GM13976 (cell line): ENCODE measurements at regions not wholly inside any gene's neighbourhood (a gene's known extent, or its start where the extent isn't known, plus 50 kb on each side); places are given as distances from the start of the nearest gene placed in this dataset.
"Not testable (repeated sequence)": the region's sequence is repeated elsewhere in the genome, so short reads cannot be mapped to it uniquely, and the experiment has no call there.

Experiments
- DNase-seq: peaks from one replicate; pipeline ENCODE4 v3.0.0; 2012; ENCODE audit warnings: low spot score
- in situ Hi-C: fragments of 300-500 bp; cut with MboI; formaldehyde crosslinking; loops from one replicate; pipeline ENCODE4 v1.12.0; 2022; ENCODE audit warnings: low sequenced_read_pairs, mixed read lengths, inconsistent platforms; ENCODE audit not compliant: unreplicated experiment
- TF ChIP-seq, protein P1 (sequence below): IDR thresholded peaks from 2 replicates; pipeline ENCODE4 v1.5.1; 2012; ENCODE audit warnings: borderline replicate concordance, mild to moderate bottlenecking; ENCODE audit not compliant: insufficient read depth; ENCODE audit errors: extremely low read depth, missing control alignments, control extremely low read depth

GRCh38 chrX:25112156-25112555 lies 96.4 kb upstream of the ARX start:
- TF ChIP-seq, protein P1, sequence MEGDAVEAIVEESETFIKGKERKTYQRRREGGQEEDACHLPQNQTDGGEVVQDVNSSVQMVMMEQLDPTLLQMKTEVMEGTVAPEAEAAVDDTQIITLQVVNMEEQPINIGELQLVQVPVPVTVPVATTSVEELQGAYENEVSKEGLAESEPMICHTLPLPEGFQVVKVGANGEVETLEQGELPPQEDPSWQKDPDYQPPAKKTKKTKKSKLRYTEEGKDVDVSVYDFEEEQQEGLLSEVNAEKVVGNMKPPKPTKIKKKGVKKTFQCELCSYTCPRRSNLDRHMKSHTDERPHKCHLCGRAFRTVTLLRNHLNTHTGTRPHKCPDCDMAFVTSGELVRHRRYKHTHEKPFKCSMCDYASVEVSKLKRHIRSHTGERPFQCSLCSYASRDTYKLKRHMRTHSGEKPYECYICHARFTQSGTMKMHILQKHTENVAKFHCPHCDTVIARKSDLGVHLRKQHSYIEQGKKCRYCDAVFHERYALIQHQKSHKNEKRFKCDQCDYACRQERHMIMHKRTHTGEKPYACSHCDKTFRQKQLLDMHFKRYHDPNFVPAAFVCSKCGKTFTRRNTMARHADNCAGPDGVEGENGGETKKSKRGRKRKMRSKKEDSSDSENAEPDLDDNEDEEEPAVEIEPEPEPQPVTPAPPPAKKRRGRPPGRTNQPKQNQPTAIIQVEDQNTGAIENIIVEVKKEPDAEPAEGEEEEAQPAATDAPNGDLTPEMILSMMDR, result no peak
- in situ Hi-C loops, result no loop called here
- DNase-seq, result no peak

DNA sequence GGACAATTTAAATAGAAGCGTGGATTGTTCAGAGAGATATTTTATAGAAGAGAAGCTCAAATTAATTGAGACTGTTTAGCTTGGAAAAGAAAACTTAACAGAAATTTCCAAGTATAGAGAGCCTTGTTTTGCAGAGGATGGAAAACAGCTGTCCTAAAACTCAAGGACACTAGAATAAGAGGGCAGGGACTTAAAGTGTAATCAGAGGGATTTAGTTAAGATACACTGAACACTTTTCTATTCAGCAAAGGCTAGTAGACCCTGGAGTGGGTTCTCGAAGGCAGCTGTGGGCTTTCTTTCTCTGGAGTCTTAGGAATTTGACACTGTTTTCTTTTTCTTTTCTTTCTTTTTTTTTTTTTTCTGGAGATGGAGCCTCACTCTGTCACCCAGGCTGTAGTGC lies 92.7 kb upstream of the ARX start:
- DNase-seq, result no peak
- TF ChIP-seq, protein P1, result no peak
- in situ Hi-C loops, result no loop called here

DNA sequence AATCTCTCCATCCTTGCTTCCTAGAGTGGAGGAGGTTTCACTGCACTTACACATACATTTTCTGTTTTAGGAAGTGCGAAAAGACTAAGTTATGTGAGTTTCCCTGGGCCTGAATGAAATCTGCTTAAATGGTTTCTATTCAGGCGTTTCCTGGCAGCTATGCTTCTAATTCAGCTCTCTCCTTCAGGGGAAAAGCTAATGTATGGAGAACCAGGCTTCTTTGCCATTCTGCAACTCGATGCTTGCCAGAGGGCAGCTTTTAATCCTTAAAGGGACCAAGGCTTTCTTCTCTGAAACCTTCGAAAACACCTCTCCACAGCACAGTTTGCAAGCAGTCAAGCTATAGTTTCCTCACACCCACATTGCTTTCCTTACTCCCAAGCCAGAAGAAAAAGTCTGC lies 89.5 kb upstream of the ARX start:
- TF ChIP-seq, protein P1, result no peak
- in situ Hi-C loops, result no loop called here
- no peak for DNase-seq

- in situ Hi-C loops, result no loop called here
- DNase-seq, result no peak
- TF ChIP-seq, protein P1, result no peak
Observed at GRCh38 chrX:25096522-25097045, 80.8 kb upstream of the ARX start.

- DNase-seq, in situ Hi-C loops: not testable (repeated sequence)
Observed at GRCh38 chrX:25091152-25091551, 75.4 kb upstream of the ARX start.

DNA sequence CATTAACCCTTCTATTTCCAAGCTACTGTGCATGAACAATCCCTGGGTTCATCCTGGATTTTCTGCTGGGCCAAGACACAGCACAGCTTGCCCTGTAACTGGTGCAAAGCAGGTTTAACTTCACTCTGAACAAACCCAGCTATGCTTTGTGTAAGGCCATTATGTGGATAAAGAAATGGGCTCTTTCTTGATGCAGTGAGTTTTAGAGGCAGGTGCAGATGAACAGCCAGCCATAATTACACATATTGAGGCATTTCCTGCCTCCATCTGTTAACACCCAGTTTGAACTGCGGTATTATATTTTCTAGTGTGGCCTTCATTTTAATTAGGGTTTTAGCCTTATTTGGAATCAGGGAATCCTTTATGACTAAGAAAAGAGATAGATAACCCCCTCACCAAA lies 68.7 kb upstream of the ARX start:
- no peak for DNase-seq
- in situ Hi-C loops, result no loop called here
- TF ChIP-seq, protein P1, result no peak

GRCh38 chrX:25083661-25084060 lies 67.9 kb upstream of the ARX start:
- TF ChIP-seq, protein P1, result no peak
- DNase-seq, result no peak
- in situ Hi-C loops, result no loop called here
